HCT116 (cell line): ENCODE measurements at regions not wholly inside any gene's neighbourhood (a gene's known extent, or its start where the extent isn't known, plus 50 kb on each side); places are given as distances from the start of the nearest gene placed in this dataset.

ENCODE experiments used
- ATAC-seq: fragments of 200-7000 bp; cut with Tn5 transposase; 2 replicates; pipeline ENCODE4 v1.9.1; 2020; ENCODE audit warnings: mild to moderate bottlenecking, moderate library complexity
- BruUV-seq: library from RNA; stranded (reverse); fragments of 400-500 nt; replicated peaks from 2 replicates; lab custom pipeline; 2021; lab: Mats Ljungman, UMichigan
- CTCF ChIA-PET: fragments of 300-600 bp; sonication (Branson Sonifier 250); formaldehyde crosslinking; loops from one replicate; lab custom pipeline; 2021; ENCODE audit warnings: antibody characterized with exemption; lab: Charles Lee
- POLR2A ChIA-PET: fragments of 300-600, 350-600 bp; sonication (Branson Sonifier 250); formaldehyde crosslinking; loops from one replicate; lab custom pipeline; 2021; ENCODE audit warnings: antibody characterized with exemption; lab: Charles Lee
- RAD21 ChIA-PET, 2 experiments: fragments of 300-600 bp; sonication (Branson Sonifier 250); formaldehyde crosslinking; loops; one replicate each; lab custom pipeline; 2023; ENCODE audit warnings: low total read pairs in 2 of 2; ENCODE audit not compliant: uncharacterized antibody in 2 of 2, unreplicated experiment in 2 of 2, low non-redundant PET in 1 of 2; lab: Charles Lee
- DNase-seq: peaks from one replicate; pipeline ENCODE4 v3.0.0-alpha.2; 2010; ENCODE audit warnings: low read depth, low spot score
- H2AFZ ChIP-seq: fragments of 200-600 bp; shearing (Covaris generic), sonication (generic); 2 replicates; pipeline ENCODE4 v1.6.1; 2017; ENCODE audit warnings: low read depth, mixed run types, mixed read lengths, antibody characterized with exemption, low read length; ENCODE audit not compliant: poor library complexity, severe bottlenecking
- H3K27ac ChIP-seq: 2 replicates; pipeline ENCODE4 v1.5.1; 2012; ENCODE audit warnings: low read depth, low read length
- H3K27me3 ChIP-seq: fragments of 200-600 bp; sonication (generic); 2 replicates; pipeline ENCODE4 v1.6.1; 2016; ENCODE audit warnings: mixed run types, low read length, mixed read lengths; ENCODE audit not compliant: insufficient read depth
- H3K36me3 ChIP-seq, 2 experiments: fragments of 200-500 bp in 1 of 2; fragments of 200-600 bp in 1 of 2; sonication (Bioruptor generic) in 1 of 2; sonication (generic) in 1 of 2; 2 replicates each; pipeline versions ENCODE4 v1.5.1 to v1.6.1; 2014 to 2016; ENCODE audit warnings: low read length in 2 of 2, inconsistent platforms in 1 of 2, mixed read lengths in 1 of 2, mixed run types in 1 of 2; ENCODE audit not compliant: insufficient read depth in 2 of 2, control insufficient read depth in 1 of 2
- H3K4me1 ChIP-seq, 2 experiments: fragments of 200-600 bp in 1 of 2; sonication (generic) in 1 of 2; 2 replicates each; pipeline versions ENCODE4 v1.5.1 to v1.6.1; 2012 to 2017; ENCODE audit warnings: low read length in 2 of 2, inconsistent platforms in 1 of 2, mild to moderate bottlenecking in 1 of 2, mixed read lengths in 1 of 2, mixed run types in 1 of 2, moderate library complexity in 1 of 2; ENCODE audit not compliant: insufficient read depth in 2 of 2, control insufficient read depth in 1 of 2
- H3K4me2 ChIP-seq: fragments of 200-600 bp; sonication (generic); 2 replicates; pipeline ENCODE4 v1.6.1; 2017; ENCODE audit warnings: mixed run types, low read length, mixed read lengths
- H3K4me3 ChIP-seq, 2 experiments: fragments of 200-600 bp in 1 of 2; sonication (generic) in 1 of 2; replicated peaks in 1 of 2; 2 replicates each; pipeline ENCODE4 v1.5.1; 2011 to 2016; ENCODE audit warnings: low read length in 2 of 2, control low read depth in 1 of 2, low read depth in 1 of 2, mild to moderate bottlenecking in 1 of 2, mixed read lengths in 1 of 2, mixed run types in 1 of 2
- H3K79me2 ChIP-seq: fragments of 200-600 bp; sonication (generic); 2 replicates; pipeline ENCODE4 v1.6.1; 2017; ENCODE audit warnings: mild to moderate bottlenecking, mixed run types, low read length, moderate library complexity, mixed read lengths; ENCODE audit not compliant: insufficient read depth
- H3K9ac ChIP-seq: fragments of 200-600 bp; sonication (generic); 2 replicates; pipeline ENCODE4 v1.6.1; 2016; ENCODE audit warnings: low read length, mixed read lengths
- H3K9me2 ChIP-seq: fragments of 200-600 bp; sonication (generic), shearing (Covaris generic); 2 replicates; pipeline ENCODE4 v1.6.1; 2017; ENCODE audit warnings: mixed run types, mild to moderate bottlenecking, moderate library complexity; ENCODE audit not compliant: insufficient read depth
- H3K9me3 ChIP-seq, 2 experiments: fragments of 200-500 bp in 1 of 2; fragments of 200-600 bp in 1 of 2; sonication (Bioruptor generic) in 1 of 2; sonication (generic) in 1 of 2; 2 replicates each; pipeline ENCODE4 v1.6.1; 2014 to 2017; ENCODE audit warnings: low read length in 2 of 2, mixed read lengths in 2 of 2, inconsistent platforms in 1 of 2, low read depth in 1 of 2, mild to moderate bottlenecking in 1 of 2, mixed run types in 1 of 2, moderate library complexity in 1 of 2; ENCODE audit not compliant: control insufficient read depth in 1 of 2, insufficient read depth in 1 of 2
- H4K20me1 ChIP-seq: fragments of 200-600 bp; sonication (generic), shearing (Covaris generic); 2 replicates; pipeline ENCODE4 v1.6.1; 2017; ENCODE audit warnings: mixed run types, mild to moderate bottlenecking, moderate library complexity; ENCODE audit not compliant: insufficient read depth
- CBX3 ChIP-seq: IDR thresholded peaks from 2 replicates; pipeline ENCODE4 v1.6.1; 2012; ENCODE audit warnings: low read depth
- CTCF ChIP-seq, 3 experiments: fragments of 200-600 bp in 1 of 3; sonication (generic) in 1 of 3; IDR thresholded peaks in 2 of 3; conservative IDR thresholded peaks in 1 of 3; 2 replicates each; pipeline ENCODE4 v1.5.1; 2012 to 2017; ENCODE audit warnings: low read depth in 2 of 3, low read length in 2 of 3, antibody characterized with exemption in 1 of 3, borderline replicate concordance in 1 of 3, control low read depth in 1 of 3, mild to moderate bottlenecking in 1 of 3, mixed read lengths in 1 of 3, mixed run types in 1 of 3, moderate library complexity in 1 of 3; ENCODE audit not compliant: insufficient read depth in 1 of 3
- EZH2phosphoT487 ChIP-seq: fragments of 200-600 bp; IDR thresholded peaks from 2 replicates; pipeline ENCODE4 v1.6.1; 2018; ENCODE audit warnings: antibody characterized with exemption, borderline replicate concordance
- REST ChIP-seq: IDR thresholded peaks from 2 replicates; pipeline ENCODE4 v1.6.1; 2012; ENCODE audit warnings: low read depth
- SIN3A ChIP-seq: IDR thresholded peaks from 2 replicates; pipeline ENCODE4 v1.6.1; 2012; ENCODE audit warnings: low read depth
- ZBTB33 ChIP-seq: IDR thresholded peaks from 2 replicates; pipeline ENCODE4 v1.6.1; 2011; ENCODE audit warnings: mild to moderate bottlenecking, low read length, moderate library complexity; ENCODE audit not compliant: insufficient replicate concordance; ENCODE audit errors: extremely low read depth
- ZNF274 ChIP-seq: fragments of 200-500 bp; sonication (Bioruptor generic); IDR thresholded peaks from 2 replicates; pipeline ENCODE4 v1.6.1; 2014; ENCODE audit warnings: mild to moderate bottlenecking, low read depth, low read length, inconsistent platforms
- intact Hi-C: fragments of 100-400 bp; cut with micrococcal nuclease; formaldehyde crosslinking; loops from 2 replicates; pipeline ENCODE4 v1.10.0; 2022

GRCh38 chr6:26216359-26216885 is 129.2 kb downstream of the HFE start:
- TF ChIP-seq ZNF274 (no peak), REST (no peak), ZBTB33 (no peak), CTCF (IDR thresholded peaks at IDR 0.05 in 2 of 3, conservative IDR thresholded peaks at IDR 0.05 in 1 of 3; ENCODE audit: borderline replicate concordance in 1 of 3, insufficient read depth in 1 of 3, low read depth in 2 of 3, low read length in 2 of 3) (no peak), EZH2phosphoT487 (no peak), CBX3 (no peak), SIN3A (no peak)
- no TSS peak for BruUV-seq
- ChIA-PET CTCF (no interaction called here), POLR2A (interaction anchor here (1.4 to 2.2 kb wide), 3 partner anchors 11 to 58 kb away, joined by 4 to 11 read pairs (median 6); a partner anchor contains a TSS), RAD21 (no interaction called here)
- no peak overlapping the region for H3K9ac ChIP-seq
- ATAC-seq (no peak), DNase-seq (no peak)
- no peaks in the 10 kb centered on the region for H3K79me2 ChIP-seq
- peaks cover 0 to 3% of the 10 kb centered on the region in 2 experiments; a peak in 1 of 4 replicates for H3K9me3 ChIP-seq
- no peaks in the 10 kb centered on the region for H3K36me3 ChIP-seq
- no peak overlapping the region for H3K4me2 ChIP-seq
- H3K4me3 ChIP-seq, result no peak overlapping the region
- H3K27me3 ChIP-seq, result no peaks in the 10 kb centered on the region
- no peaks in the 10 kb centered on the region for H4K20me1 ChIP-seq
- H3K27ac ChIP-seq, result no peak overlapping the region
- no peaks in the 10 kb centered on the region for H3K9me2 ChIP-seq
- H3K4me1 ChIP-seq, result peaks cover 0 to 7% of the 10 kb centered on the region in 2 experiments; a peak in 1 of 4 replicates
- no peak overlapping the region for H2AFZ ChIP-seq
- intact Hi-C loops, result no loop called here
